ENCODE measurements at regions not wholly inside any gene's neighbourhood (a gene's known extent, or its start where the extent isn't known, plus 50 kb on each side); places are given as distances from the start of the nearest gene placed in this dataset.

DNA sequence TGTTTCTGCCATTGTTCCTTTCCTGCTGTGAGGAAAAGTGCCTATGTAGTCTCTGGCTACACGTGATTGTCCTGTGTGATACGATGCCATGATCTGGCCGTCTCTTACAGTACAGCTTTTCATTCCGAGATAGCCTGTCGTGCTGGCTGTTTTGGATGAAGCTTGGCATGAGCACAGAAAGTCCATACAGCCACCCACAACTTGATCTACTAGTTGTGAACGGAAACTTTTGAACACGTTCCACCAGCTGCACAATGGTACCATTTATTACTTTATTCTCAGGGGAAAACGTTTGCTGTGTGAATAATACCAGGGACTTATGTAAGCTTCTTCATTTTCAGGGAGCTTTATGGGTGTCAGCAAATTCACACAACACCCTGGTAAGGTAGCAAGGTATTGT, 217.6 kb upstream of the ANKRD55 start:
- intact Hi-C loops (cut with micrococcal nuclease) (loop anchor here (10.0 kb wide), 1 partner anchor 136 kb away; no protein-coding TSS in a partner anchor), in situ Hi-C loops (cut with MboI) (no loop called here)
- no TSS peak for BruUV-seq (replicated peaks)
- H3K4me3 ChIP-seq, result no peak overlapping the region
- ATAC-seq (no peak), DNase-seq (ENCODE audit: extremely low read depth in 1 of 4, low spot score in 3 of 4) (no peak), FAIRE-seq (no peak)
- no peak overlapping the region for H2AFZ ChIP-seq (ENCODE audit: low read depth, low read length)
- no peaks in the 10 kb centered on the region for H3K36me3 ChIP-seq (ENCODE audit: control insufficient read depth, insufficient read depth, low read length)
- peaks cover 0 to 16% of the 10 kb centered on the region in 2 experiments; a peak in 4 of 5 replicates for H3K27me3 ChIP-seq (ENCODE audit: control insufficient read depth in 2 of 2, insufficient read depth in 2 of 2, low read length in 2 of 2)
- no peak overlapping the region for H3K9ac ChIP-seq (ENCODE audit: insufficient read depth in 1 of 2, low read depth in 2 of 2, low read length in 2 of 2)
- H3K27ac ChIP-seq (ENCODE audit: extremely low read depth, low read depth, low read length), result no peak overlapping the region
- no peaks in the 10 kb centered on the region; the same call in 1 of the 2 replicates for H4K20me1 ChIP-seq (replicated peaks; ENCODE audit: control insufficient read depth, insufficient read depth, low read length)
- H3K9me3 ChIP-seq (replicated peaks; ENCODE audit: control insufficient read depth, insufficient read depth, low read depth, low read length), result no peaks in the 10 kb centered on the region
- H3K9me1 ChIP-seq (ENCODE audit: control insufficient read depth, insufficient read depth, low read length), result no peaks in the 10 kb centered on the region
- 0% methylated on average over 8 of the region's 8 CpGs for WGBS (ENCODE audit: insufficient coverage, low coverage, missing lambda C conversion rate)
- H3K79me2 ChIP-seq (ENCODE audit: control insufficient read depth, insufficient read depth, low read length), result no peaks in the 10 kb centered on the region
- no peak overlapping the region for H3K4me2 ChIP-seq (ENCODE audit: insufficient read depth, low read length)
- no peaks in the 10 kb centered on the region for H3K4me1 ChIP-seq (replicated peaks in 1 of 2; ENCODE audit: control insufficient read depth in 2 of 2, insufficient read depth in 2 of 2, low read length in 2 of 2)
- ChIA-PET POLR2A (no interaction called here), CTCF (ENCODE audit: low intra/inter-chr PET ratio) (no interaction called here)
- TF ChIP-seq CTBP1 (IDR thresholded peaks at IDR 0.05; ENCODE audit: borderline replicate concordance) (no peak), MCM5 (IDR thresholded peaks at IDR 0.05; ENCODE audit: low read depth) (no peak), ZNF274 (IDR thresholded peaks at IDR 0.05; ENCODE audit: borderline replicate concordance, low read depth, low read length) (no peak), RNF219 (CRISPR knock-in tag; IDR thresholded peaks at IDR 0.05) (no peak), ZBTB49 (CRISPR knock-in tag; IDR thresholded peaks at IDR 0.05; ENCODE audit: borderline replicate concordance) (no peak), MBD2 (IDR thresholded peaks at IDR 0.05; ENCODE audit: borderline replicate concordance, low read depth) (no peak), ZNF384 (IDR thresholded peaks at IDR 0.05; ENCODE audit: low read depth, low read length) (no peak), MNT (conservative IDR thresholded peaks at IDR 0.05) (no peak), SIX5 (IDR thresholded peaks at IDR 0.05; ENCODE audit: borderline replicate concordance in 1 of 2, insufficient read depth in 1 of 2, low read depth in 1 of 2, low read length in 2 of 2) (no peak), BCL6 (CRISPR knock-in tag; IDR thresholded peaks at IDR 0.05) (no peak), SAFB2 (IDR thresholded peaks at IDR 0.05; ENCODE audit: borderline replicate concordance, low read depth, low read length, severe bottlenecking) (no peak), ZNF408 (CRISPR knock-in tag; IDR thresholded peaks at IDR 0.05; ENCODE audit: low read depth) (no peak), ZHX1 (conservative IDR thresholded peaks at IDR 0.05; ENCODE audit: low read length) (no peak), BACH1 (tag; IDR thresholded peaks at IDR 0.05) (no peak)

Data from K562 (cell line).